GM19324 (cell line): ENCODE measurements at regions not wholly inside any gene's neighbourhood (a gene's known extent, or its start where the extent isn't known, plus 50 kb on each side); places are given as distances from the start of the nearest gene placed in this dataset.
"Not testable (repeated sequence)": the region's sequence is repeated elsewhere in the genome, so short reads cannot be mapped to it uniquely, and the experiment has no call there.

ENCODE experiments used
- ATAC-seq: cut with Tn5 transposase; IDR thresholded peaks from one replicate; pipeline ENCODE4 v1.9.1; 2021; ENCODE audit warnings: mild to moderate bottlenecking, moderate library complexity; ENCODE audit not compliant: unreplicated experiment, low FRiP score

DNA sequence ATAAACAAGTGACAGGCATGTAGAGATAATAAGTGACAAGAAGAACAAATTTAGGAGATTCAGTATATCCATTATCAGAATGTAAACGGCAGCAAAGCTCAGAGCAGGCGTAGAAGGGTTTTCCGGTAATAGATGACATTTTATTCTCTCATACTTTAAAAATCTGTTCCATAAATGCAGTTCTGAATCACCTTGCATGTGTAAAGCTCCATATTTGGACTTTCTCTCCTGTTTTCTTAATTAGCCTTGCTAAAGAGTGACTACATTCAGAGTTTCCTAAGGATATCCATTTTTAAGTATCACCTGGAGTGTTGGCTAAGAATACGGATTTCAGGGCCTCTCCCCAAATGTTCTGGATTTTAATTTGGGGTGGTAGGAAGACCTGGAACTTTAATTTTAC lies 122.0 kb downstream of the SPP2 start:
- no peak for ATAC-seq

- ATAC-seq = no peak
These were observed 121.6 kb downstream of the SPP2 start for GRCh38 chr2:234172066-234172465.

- ATAC-seq = no peak
These were observed 121.2 kb downstream of the SPP2 start for GRCh38 chr2:234171666-234172065.

- ATAC-seq = no peak
These were observed 119.2 kb downstream of the SPP2 start for GRCh38 chr2:234169674-234170073.

DNA sequence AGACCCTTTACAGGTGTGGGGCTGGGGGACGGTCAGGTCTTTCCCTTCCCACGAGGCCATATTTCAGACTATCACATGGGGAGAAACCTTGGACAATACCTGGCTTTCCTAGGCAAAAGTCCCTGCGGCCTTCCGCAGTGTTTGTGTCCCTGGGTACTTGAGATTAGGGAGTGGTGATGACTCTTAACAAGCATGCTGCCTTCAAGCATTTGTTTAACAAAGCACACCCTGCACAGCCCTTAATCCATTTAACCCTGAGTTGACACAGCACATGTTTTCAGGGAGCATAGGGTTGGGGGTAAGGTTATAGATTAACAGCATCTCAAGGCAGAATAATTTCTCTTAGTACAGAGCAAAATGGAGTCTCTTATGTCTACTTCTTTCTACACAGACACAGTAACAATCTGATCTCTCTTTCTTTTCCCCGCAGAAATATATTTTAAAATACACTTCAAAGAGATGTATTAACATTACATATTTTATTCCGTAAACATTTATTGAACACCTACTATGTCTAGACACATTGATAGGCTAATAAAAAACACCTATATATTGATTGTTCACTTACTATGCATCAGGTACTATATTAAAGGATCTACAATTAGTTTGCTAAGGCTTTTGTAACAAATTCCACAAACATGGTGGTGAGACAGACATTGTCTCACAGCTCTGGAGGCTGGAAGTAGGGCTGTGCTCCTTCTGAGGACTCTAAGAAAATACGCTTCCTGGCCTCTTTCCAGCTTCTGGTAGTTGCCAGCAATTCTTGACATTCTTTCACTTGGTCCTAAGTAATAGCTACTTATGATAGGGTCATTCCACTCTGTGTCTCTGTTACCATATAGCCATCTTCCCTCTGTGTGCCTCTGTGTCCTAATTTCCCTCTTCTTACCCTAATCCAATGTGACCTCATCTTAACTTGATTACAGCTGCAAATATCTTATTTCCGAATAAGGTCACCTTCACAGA lies 118.4 kb downstream of the SPP2 start:
- ATAC-seq = not testable (repeated sequence)

GRCh38 chr2:234166531-234166930 lies 116.0 kb downstream of the SPP2 start:
- ATAC-seq = no peak

DNA sequence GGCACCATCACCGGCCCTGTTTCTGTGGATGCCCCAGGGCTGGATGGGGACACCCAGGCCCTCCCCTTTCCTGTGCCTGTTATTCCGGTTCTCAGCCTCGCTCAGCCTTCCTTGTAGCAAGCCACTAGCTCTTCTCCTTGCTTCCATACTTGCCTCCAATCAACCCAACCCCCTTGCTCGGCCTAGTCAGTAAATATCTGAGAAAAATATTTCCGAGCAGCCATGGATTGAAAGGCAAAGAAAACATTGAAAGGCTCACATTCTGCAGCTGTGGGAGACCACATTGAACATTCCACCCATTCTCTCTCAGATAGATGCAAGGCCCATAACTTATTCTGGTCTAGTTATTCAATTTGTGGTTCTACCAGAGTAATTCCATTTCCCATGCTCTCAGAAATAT lies 114.9 kb downstream of the SPP2 start:
- ATAC-seq = no peak

DNA sequence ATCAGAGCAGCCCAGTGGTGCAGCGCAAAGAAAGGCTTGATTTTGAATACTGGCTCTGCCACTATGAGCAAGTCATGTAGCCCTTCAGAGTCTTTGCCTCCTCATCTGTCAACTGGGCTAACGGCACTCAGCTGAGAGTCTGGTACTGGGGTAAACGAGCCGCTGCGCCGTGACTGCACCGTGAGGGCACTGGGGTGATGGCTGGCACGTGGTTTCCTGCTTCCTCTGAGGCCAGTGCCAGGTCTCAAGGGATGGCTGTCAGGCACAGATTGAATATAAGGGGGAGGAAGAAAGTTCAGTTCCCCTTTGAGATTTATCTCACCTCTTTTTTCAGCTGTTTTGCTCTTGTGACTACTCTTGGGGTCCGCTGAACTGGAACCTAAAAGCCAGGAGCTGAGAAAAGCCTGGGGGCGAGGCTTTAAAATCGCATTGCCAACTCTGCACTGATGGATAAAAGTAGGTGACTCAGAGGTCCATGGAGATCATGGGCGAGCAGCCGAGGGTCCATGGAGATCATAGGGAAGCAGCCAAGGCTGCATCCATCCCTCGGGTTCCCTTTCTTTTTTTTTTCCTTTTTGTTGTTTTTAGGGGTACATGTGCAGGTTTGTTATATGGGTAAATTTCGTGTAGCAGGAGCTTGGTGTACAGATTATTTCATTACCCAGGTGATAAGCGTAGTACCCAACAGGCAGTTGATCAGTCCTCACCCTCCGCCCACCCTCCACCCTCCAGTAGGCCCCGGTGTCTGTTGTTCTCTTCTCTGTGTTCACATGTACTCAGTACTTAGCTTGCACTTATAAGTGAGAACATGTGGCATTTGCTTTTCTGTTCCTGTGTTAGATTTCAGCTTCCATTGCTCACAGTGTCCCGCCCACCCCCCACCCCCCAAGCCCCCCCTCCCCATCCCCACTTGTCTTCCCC lies 114.3 kb downstream of the SPP2 start:
- peak; percentile 62 for ATAC-seq

GRCh38 chr2:234163510-234164045 lies 113.1 kb downstream of the SPP2 start:
- ATAC-seq = no peak

- ATAC-seq = no peak
These were observed 112.4 kb downstream of the SPP2 start for GRCh38 chr2:234162861-234163260.

DNA sequence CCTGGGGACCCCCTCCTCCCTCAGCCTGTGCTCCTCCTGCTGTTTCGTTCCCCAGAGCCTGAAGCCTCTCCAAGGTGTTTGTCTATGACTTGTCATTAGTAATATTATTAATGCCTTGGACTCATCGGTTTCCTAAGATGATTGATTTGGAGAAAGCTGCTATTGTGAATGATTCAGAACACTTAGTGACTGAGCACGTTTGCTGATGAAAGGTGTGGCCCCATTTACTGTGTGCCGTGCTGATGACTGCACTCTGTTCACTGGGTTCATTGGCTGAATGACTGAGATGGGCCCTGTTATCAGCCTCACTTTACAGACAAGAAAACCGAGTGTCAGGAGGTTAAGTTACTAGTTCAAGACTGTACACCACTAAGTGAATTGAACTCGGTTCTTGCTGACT lies 111.4 kb downstream of the SPP2 start:
- ATAC-seq = no peak

DNA sequence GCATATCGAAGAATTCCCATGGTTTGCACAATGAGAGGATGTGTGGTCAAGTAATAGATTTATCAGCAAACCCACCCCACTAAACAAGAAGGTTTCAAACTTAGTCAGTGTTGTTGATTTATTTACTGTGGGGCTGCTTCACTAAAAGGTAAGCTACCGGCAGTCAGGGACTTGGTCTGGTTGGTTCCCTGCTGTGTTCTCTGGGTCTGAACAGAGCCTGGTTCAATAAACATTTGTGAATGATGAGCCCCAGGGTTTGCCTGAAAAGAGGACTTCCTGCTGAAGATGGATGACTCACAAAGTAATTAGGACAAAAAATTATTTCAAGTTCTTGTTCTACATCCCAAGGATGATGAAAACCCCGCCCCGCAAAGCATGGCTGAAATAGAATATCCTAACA lies 108.3 kb downstream of the SPP2 start:
- ATAC-seq = no peak

DNA sequence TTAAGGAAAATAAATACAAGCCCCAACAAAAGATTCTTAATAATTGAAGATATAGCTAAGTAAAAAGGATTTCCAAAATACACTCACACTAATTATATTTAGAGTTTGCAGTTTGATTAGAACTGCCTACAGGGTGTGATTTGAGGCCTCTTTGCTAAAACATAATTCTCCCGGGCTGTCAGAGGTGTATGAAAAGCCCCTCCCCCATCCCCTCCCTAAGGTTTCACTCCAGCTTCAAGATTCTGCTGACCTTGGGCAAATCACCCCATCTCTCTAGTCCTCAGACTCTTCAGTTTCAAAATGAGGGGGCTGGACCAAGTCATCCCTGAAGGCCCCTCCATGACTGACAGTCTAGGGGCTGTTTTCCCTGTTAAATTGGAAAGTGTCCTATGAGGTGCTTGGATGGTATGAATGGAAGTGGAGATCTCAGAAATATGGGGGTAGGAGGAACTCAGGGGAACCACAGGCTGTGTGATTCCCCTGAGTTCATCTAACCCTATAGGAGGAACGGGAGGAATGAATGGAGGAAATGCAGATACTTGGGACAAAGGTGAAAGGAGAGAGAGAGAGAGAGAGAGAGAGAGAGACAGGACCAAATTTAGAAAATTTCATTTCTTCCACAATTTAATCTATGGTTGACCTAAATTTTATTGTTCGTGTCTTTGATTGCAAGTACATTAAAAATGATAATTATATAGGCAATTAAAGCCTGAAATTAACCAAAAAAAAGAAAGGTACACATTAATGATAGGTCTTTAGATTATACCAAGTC lies 107.5 kb downstream of the SPP2 start:
- no peak for ATAC-seq

DNA sequence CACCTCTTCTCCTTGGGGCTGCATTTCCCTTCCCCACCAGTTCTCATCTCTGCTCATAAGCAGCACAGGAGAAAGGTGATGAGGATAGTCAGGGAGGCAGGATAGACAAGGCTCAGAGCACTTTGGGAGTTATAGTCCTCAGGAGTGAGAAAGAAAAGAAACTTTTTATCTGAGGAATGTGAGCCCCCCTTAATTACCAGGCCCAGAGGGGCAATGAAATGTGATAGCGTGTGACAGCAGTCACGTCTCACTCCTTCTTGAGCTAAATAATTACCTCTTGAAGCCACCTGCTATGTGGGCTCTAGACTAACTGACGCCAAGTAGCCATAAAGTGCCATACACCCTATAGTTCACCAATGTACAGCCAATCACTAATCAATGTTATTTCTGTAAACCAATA lies 105.8 kb downstream of the SPP2 start:
- ATAC-seq = no peak

- ATAC-seq = not testable (repeated sequence)
These were observed 102.3 kb downstream of the SPP2 start for GRCh38 chr2:234152835-234153234.

GRCh38 chr2:234147335-234147861 lies 96.9 kb downstream of the SPP2 start:
- no peak for ATAC-seq

- no peak for ATAC-seq
These were observed 95.8 kb downstream of the SPP2 start for GRCh38 chr2:234146087-234146826.

DNA sequence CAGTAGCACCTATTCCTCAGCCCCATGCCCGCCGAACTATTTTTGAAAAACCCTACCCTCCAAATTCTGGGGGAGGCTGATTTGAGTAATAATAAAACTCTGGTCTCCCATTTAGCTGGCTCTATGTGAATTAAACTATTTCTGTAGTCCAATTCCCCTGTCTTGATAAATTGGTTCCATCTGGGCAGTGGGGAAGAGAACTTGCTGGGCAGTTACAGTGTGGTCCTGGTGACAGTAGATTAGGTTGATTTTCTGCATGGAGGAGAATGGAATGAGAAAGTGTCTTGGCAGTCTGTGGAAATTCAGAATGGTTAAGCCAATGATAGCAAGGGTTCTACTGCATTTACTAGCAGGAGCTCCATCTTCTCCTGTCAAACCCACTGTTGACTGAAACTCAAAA lies 95.0 kb downstream of the SPP2 start:
- no peak for ATAC-seq

DNA sequence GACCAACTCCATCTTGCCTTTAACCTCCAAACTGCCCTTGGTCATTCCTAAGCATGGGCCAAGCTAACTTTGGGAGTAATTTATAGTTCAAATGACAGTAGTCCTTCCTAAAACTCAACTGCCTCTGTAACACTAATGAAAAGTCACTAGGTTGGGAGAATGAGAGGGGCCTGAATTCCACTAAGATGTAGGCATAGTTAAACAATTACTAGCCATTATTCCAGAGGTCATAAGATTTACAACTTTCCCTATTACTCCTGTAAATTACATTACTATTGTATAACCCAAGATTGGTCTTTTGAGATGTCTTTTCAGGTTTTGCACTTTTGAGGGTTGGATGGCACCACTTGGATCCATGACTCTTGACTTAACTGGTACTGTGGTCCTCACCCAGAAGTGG lies 94.6 kb downstream of the SPP2 start:
- ATAC-seq = no peak
